ENCODE measurements at regions not wholly inside any gene's neighbourhood (a gene's known extent, or its start where the extent isn't known, plus 50 kb on each side); places are given as distances from the start of the nearest gene placed in this dataset.

DNA sequence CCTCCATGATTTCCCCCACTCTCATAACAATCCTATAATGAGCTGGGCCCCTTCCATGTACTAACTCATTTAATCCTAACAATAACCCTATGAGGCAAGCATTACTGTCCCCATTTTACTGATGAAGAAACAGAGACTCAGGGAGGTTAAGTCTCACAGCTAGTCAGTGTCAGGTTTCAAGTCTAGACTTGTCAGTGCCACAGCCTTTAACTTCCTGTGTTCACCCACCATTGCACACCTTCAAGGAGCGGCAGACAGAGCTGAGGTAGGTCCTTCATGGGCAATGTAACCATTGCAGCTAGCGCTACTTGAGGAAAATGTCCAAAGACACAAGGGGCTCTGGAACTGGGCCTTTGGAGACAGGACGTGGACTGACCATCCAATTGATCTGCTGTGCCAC lies 105.8 kb upstream of the CTNNB1 start:
- no peaks in the 10 kb centered on the region for H3K36me3 ChIP-seq
- H3K4me3 ChIP-seq, result no peak overlapping the region
- H3K27me3 ChIP-seq, result no peaks in the 10 kb centered on the region
- TF ChIP-seq POLR2A (IDR thresholded peaks at IDR 0.05) (no peak), POLR2AphosphoS5 (IDR thresholded peaks at IDR 0.05) (no peak)
- TF ChIP-seq, protein P1, sequence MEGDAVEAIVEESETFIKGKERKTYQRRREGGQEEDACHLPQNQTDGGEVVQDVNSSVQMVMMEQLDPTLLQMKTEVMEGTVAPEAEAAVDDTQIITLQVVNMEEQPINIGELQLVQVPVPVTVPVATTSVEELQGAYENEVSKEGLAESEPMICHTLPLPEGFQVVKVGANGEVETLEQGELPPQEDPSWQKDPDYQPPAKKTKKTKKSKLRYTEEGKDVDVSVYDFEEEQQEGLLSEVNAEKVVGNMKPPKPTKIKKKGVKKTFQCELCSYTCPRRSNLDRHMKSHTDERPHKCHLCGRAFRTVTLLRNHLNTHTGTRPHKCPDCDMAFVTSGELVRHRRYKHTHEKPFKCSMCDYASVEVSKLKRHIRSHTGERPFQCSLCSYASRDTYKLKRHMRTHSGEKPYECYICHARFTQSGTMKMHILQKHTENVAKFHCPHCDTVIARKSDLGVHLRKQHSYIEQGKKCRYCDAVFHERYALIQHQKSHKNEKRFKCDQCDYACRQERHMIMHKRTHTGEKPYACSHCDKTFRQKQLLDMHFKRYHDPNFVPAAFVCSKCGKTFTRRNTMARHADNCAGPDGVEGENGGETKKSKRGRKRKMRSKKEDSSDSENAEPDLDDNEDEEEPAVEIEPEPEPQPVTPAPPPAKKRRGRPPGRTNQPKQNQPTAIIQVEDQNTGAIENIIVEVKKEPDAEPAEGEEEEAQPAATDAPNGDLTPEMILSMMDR (IDR thresholded peaks at IDR 0.05), result no peak
- no peaks in the 10 kb centered on the region for H3K4me1 ChIP-seq
- no peak for DNase-seq (ENCODE audit: low spot score in 2 of 2)
- no peaks in the 10 kb centered on the region for H3K9me3 ChIP-seq
- H3K27ac ChIP-seq, result no peak overlapping the region
- intact Hi-C loops (cut with DNase I; ENCODE audit: low total_unique reads), result no loop called here

DNA sequence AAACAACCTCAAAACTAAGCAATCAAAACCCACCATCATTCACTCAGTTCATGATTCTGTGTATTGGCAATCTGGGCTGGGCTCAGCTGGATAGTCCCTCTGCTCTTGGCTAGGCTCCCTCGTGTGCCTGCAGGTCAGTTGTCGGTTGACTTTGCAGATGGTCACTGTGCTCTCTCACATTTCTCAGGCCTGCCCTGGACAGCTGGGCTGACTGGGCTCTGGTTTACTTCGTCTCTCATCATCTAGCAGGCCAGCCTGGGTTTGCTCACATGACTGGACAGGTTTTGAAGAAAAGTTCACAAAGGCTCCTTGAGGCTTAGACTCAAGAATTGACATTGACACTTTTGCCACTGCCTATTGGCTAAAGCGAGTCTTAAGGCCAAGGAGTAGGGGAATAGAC lies 105.0 kb upstream of the CTNNB1 start:
- TF ChIP-seq POLR2AphosphoS5 (IDR thresholded peaks at IDR 0.05) (no peak), POLR2A (IDR thresholded peaks at IDR 0.05) (no peak)
- TF ChIP-seq, protein P1 (IDR thresholded peaks at IDR 0.05), result no peak
- Histone ChIP-seq H3K36me3 (no peaks in the 10 kb centered on the region), H3K27ac (no peak overlapping the region), H3K9me3 (no peaks in the 10 kb centered on the region), H3K4me3 (no peak overlapping the region), H3K27me3 (no peaks in the 10 kb centered on the region), H3K4me1 (no peaks in the 10 kb centered on the region)
- no peak for DNase-seq (ENCODE audit: low spot score in 2 of 2)
- intact Hi-C loops (cut with DNase I; ENCODE audit: low total_unique reads), result no loop called here

DNA sequence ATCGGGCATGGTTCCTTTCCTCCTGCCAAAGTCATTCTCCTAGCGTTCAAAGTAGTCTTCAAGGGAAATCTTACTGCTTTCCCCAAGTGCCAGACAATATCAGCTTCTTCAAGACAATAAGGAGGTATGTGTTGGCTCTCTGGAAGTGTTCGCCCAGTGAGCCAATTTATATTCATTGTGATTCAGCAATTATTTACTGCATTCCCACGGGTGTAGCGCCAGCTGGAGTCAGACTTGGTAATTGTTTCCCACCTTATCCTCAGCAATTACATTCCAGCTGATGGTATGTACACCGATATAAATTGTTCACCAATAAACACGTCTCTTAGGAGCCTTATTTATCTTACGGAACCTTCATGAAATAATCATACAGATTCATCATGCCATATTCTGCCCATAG lies 103.6 kb upstream of the CTNNB1 start:
- no peak overlapping the region for H3K4me3 ChIP-seq
- H3K9me3 ChIP-seq, result no peaks in the 10 kb centered on the region
- intact Hi-C loops (cut with DNase I; ENCODE audit: low total_unique reads), result no loop called here
- H3K27ac ChIP-seq, result no peak overlapping the region
- no peaks in the 10 kb centered on the region for H3K27me3 ChIP-seq
- no peaks in the 10 kb centered on the region for H3K36me3 ChIP-seq
- DNase-seq (ENCODE audit: low spot score in 2 of 2), result no peak
- H3K4me1 ChIP-seq, result no peaks in the 10 kb centered on the region
- TF ChIP-seq, protein P1 (IDR thresholded peaks at IDR 0.05), result no peak
- TF ChIP-seq POLR2AphosphoS5 (IDR thresholded peaks at IDR 0.05), result no peak
- no peak for TF ChIP-seq POLR2A (IDR thresholded peaks at IDR 0.05)

DNA sequence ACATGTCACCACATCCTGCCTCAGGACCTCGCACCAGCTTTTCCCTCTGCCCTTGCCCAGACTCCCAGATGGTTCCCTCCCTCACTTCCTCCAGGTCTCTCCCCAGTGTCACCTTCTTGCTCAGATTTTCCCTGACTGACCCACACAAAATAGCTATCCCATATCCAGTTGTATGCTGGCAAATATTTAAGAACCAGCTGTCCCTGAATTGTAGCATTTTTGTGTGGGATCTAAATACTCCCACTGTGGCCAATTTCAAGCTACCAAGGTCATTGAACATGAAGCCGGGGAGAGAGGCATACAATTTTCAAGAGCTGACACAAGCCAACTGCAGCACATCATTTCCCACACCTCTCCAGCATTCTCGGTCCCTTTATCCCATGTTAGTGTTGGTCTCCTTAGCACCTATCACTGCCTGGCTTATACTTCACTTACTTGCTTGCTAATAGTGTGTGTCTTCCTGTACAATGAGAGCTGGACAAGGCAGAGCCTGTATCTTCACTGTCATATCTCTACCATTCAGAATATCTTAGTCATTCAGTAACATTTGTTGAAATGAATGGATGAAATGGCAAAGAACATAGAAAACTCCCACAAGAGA lies 101.3 kb upstream of the CTNNB1 start:
- Histone ChIP-seq H3K27me3 (no peaks in the 10 kb centered on the region), H3K4me1 (no peaks in the 10 kb centered on the region), H3K4me3 (no peak overlapping the region), H3K9me3 (no peaks in the 10 kb centered on the region), H3K36me3 (no peaks in the 10 kb centered on the region), H3K27ac (no peak overlapping the region)
- no peak for DNase-seq (ENCODE audit: low spot score in 2 of 2)
- intact Hi-C loops (cut with DNase I; ENCODE audit: low total_unique reads), result no loop called here
- TF ChIP-seq, protein P1 (IDR thresholded peaks at IDR 0.05), result no peak

DNA sequence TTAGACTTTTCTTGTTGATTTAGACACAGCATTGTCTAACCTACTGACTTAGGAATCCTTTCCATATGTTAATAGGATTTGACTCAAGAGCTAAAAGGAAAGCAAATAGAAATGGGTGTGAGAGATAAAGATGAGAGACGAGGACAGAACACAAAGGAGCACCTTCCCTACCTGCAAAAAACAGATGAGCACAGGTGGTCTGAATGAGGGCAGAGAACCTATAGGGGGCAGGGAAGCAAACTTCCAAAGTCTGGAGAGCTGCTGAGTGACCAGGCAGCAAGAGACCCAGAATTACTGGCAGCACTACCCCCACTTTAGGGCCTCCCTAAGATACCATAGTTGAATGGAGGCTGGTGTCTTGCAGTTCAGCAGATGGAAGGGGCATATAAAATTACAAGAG lies 98.1 kb upstream of the CTNNB1 start:
- intact Hi-C loops (cut with DNase I; ENCODE audit: low total_unique reads), result no loop called here
- no peak for DNase-seq (ENCODE audit: low spot score in 2 of 2)
- Histone ChIP-seq H3K4me3 (no peak overlapping the region), H3K9me3 (no peaks in the 10 kb centered on the region), H3K27ac (no peak overlapping the region), H3K4me1 (no peaks in the 10 kb centered on the region), H3K36me3 (no peaks in the 10 kb centered on the region), H3K27me3 (no peaks in the 10 kb centered on the region)
- TF ChIP-seq, protein P1 (IDR thresholded peaks at IDR 0.05), result no peak
- TF ChIP-seq POLR2AphosphoS5 (IDR thresholded peaks at IDR 0.05) (no peak), POLR2A (IDR thresholded peaks at IDR 0.05) (no peak)

Measured in breast epithelium (tissue), 4 donors.